ENCODE measurements at regions not wholly inside any gene's neighbourhood (a gene's known extent, or its start where the extent isn't known, plus 50 kb on each side); places are given as distances from the start of the nearest gene placed in this dataset.

GRCh38 chr20:11982289-11982954 is 64.7 kb downstream of the BTBD3 start:
- H3K9me3 ChIP-seq, result no peaks in the 10 kb centered on the region
- DNase-seq (ENCODE audit: low spot score in 2 of 2), result no peak
- H3K27ac ChIP-seq, result no peak overlapping the region
- no peak for TF ChIP-seq CTCF (IDR thresholded peaks at IDR 0.05)
- TF ChIP-seq EP300 (IDR thresholded peaks at IDR 0.05), result no peak
- no peak for TF ChIP-seq POLR2A (IDR thresholded peaks at IDR 0.05)
- H3K4me1 ChIP-seq, result no peaks in the 10 kb centered on the region
- 78 to 82% methylated on average over 4 of the region's 4 CpGs for WGBS, 2 donors
- H3K27me3 ChIP-seq, result no peaks in the 10 kb centered on the region
- no peaks in the 10 kb centered on the region for H3K36me3 ChIP-seq
- H3K4me3 ChIP-seq, result no peak overlapping the region

GRCh38 chr20:11982955-11983470 is 65.3 kb downstream of the BTBD3 start:
- Histone ChIP-seq H3K9me3 (no peaks in the 10 kb centered on the region), H3K4me1 (no peaks in the 10 kb centered on the region), H3K27me3 (no peaks in the 10 kb centered on the region), H3K36me3 (no peaks in the 10 kb centered on the region), H3K4me3 (no peak overlapping the region), H3K27ac (no peak overlapping the region)
- WGBS, 2 donors, result 78 to 83% methylated on average over 8 of the region's 8 CpGs
- no peak for TF ChIP-seq EP300 (IDR thresholded peaks at IDR 0.05)
- TF ChIP-seq CTCF (IDR thresholded peaks at IDR 0.05), result no peak
- no peak for TF ChIP-seq POLR2A (IDR thresholded peaks at IDR 0.05)
- no peak for DNase-seq (ENCODE audit: low spot score in 2 of 2)

- Histone ChIP-seq H3K4me1 (peaks cover 0 to 10% (median 0%) of the 10 kb centered on the region in 4 donors), H3K27ac (no peak overlapping the region), H3K9me3 (no peaks in the 10 kb centered on the region), H3K36me3 (no peaks in the 10 kb centered on the region), H3K4me3 (no peak overlapping the region), H3K27me3 (no peaks in the 10 kb centered on the region)
- DNase-seq (ENCODE audit: low spot score in 2 of 2), result no peak
- TF ChIP-seq CTCF (IDR thresholded peaks at IDR 0.05), result no peak
- no peak for TF ChIP-seq EP300 (IDR thresholded peaks at IDR 0.05)
- TF ChIP-seq POLR2A (IDR thresholded peaks at IDR 0.05), result no peak
Observed at GRCh38 chr20:11986954-11987353, 69.3 kb downstream of the BTBD3 start.

- H3K4me3 ChIP-seq, result no peak overlapping the region
- TF ChIP-seq CTCF (IDR thresholded peaks at IDR 0.05) (no peak), POLR2A (IDR thresholded peaks at IDR 0.05) (no peak), EP300 (IDR thresholded peaks at IDR 0.05) (no peak)
- 82 to 89% methylated on average over 1 of the region's 1 CpG for WGBS, 2 donors
Observed at GRCh38 chr20:11987526-11987925, 69.8 kb downstream of the BTBD3 start.

GRCh38 chr20:11989018-11989771 is 71.5 kb downstream of the BTBD3 start:
- WGBS, 2 donors, result 84 to 91% methylated on average over 7 of the region's 7 CpGs

More at GRCh38 chr20:11987526-11987925, 69.8 kb downstream of the BTBD3 start:
- Histone ChIP-seq H3K27me3 (no peaks in the 10 kb centered on the region), H3K9me3 (no peaks in the 10 kb centered on the region), H3K36me3 (no peaks in the 10 kb centered on the region), H3K27ac (no peak overlapping the region), H3K4me1 (peaks cover 0 to 12% (median 0%) of the 10 kb centered on the region in 4 donors)
- DNase-seq (ENCODE audit: low spot score in 2 of 2), result no peak

More at GRCh38 chr20:11989018-11989771, 71.5 kb downstream of the BTBD3 start:
- no peaks in the 10 kb centered on the region for H3K27me3 ChIP-seq
- H3K36me3 ChIP-seq, result no peaks in the 10 kb centered on the region
- TF ChIP-seq CTCF (IDR thresholded peaks at IDR 0.05) (no peak), EP300 (IDR thresholded peaks at IDR 0.05) (no peak), POLR2A (IDR thresholded peaks at IDR 0.05) (no peak)
- DNase-seq (ENCODE audit: low spot score in 2 of 2), result no peak
- peaks cover 0 to 21% (median 0%) of the 10 kb centered on the region in 4 donors for H3K4me1 ChIP-seq
- H3K4me3 ChIP-seq, result no peak overlapping the region
- no peaks in the 10 kb centered on the region for H3K9me3 ChIP-seq
- H3K27ac ChIP-seq, result no peak overlapping the region

Measured in tibial nerve (tissue), 4 donors.